SK-N-SH (cell line): ENCODE measurements at regions not wholly inside any gene's neighbourhood (a gene's known extent, or its start where the extent isn't known, plus 50 kb on each side); places are given as distances from the start of the nearest gene placed in this dataset.

ENCODE experiments used
- CTCF ChIA-PET: fragments of 300-600, 350-600 bp; formaldehyde crosslinking; extraction: SDS; loops from one replicate; lab custom pipeline; 2021; lab: Yijun Ruan, JAX
- POLR2A ChIA-PET: fragments of 350-600 bp; sonication (Branson Sonifier 250); formaldehyde crosslinking; extraction: SDS; loops from one replicate; lab custom pipeline; 2020; ENCODE audit warnings: antibody characterized with exemption, inconsistent platforms; lab: Yijun Ruan, JAX
- DNase-seq: peaks from one replicate; pipeline ENCODE4 v3.0.0; 2012
- H2AFZ ChIP-seq: fragments of 200-600 bp; sonication (generic); 2 replicates; pipeline ENCODE4 v1.8.1; 2016; ENCODE audit warnings: antibody characterized with exemption, mild to moderate bottlenecking, low read depth
- H3F3A ChIP-seq: fragments of 200-600 bp; sonication (generic); replicated peaks from 2 replicates; pipeline ENCODE3; 2016; ENCODE audit warnings: antibody characterized with exemption, mild to moderate bottlenecking; ENCODE audit not compliant: insufficient read depth
- H3K27ac ChIP-seq, 2 experiments: fragments of 200-500 bp in 1 of 2; fragments of 200-600 bp in 1 of 2; sonication (Bioruptor generic) in 1 of 2; sonication (generic), shearing (Covaris generic) in 1 of 2; 2 replicates each; pipeline versions ENCODE4 v1.5.1 to v1.6.1; 2014 to 2016; ENCODE audit warnings: low read depth in 2 of 2, inconsistent platforms in 1 of 2, low read length in 1 of 2, mild to moderate bottlenecking in 1 of 2, mixed read lengths in 1 of 2
- H3K27me3 ChIP-seq: fragments of 200-600 bp; sonication (generic), shearing (Covaris generic); 2 replicates; pipeline ENCODE4 v1.6.1; 2016; ENCODE audit warnings: mixed run types; ENCODE audit not compliant: insufficient read depth
- H3K36me3 ChIP-seq, 2 experiments: fragments of 200-500 bp in 1 of 2; fragments of 200-600 bp in 1 of 2; sonication (Bioruptor generic) in 1 of 2; sonication (generic) in 1 of 2; replicated peaks in 1 of 2; 2 replicates each; pipeline versions ENCODE3 to v1.5.1; 2014 to 2016; ENCODE audit warnings: low read length in 1 of 2, mild to moderate bottlenecking in 1 of 2; ENCODE audit not compliant: insufficient read depth in 2 of 2, control insufficient read depth in 1 of 2
- H3K4me1 ChIP-seq, 2 experiments: fragments of 200-500 bp in 1 of 2; fragments of 200-600 bp in 1 of 2; sonication (Bioruptor generic) in 1 of 2; sonication (generic), shearing (Covaris generic) in 1 of 2; 2 replicates each; pipeline versions ENCODE4 v1.5.1 to v1.6.1; 2014 to 2016; ENCODE audit warnings: low read depth in 1 of 2, low read length in 1 of 2, mixed run types in 1 of 2; ENCODE audit not compliant: insufficient read depth in 2 of 2, control insufficient read depth in 1 of 2
- H3K4me2 ChIP-seq: fragments of 200-600 bp; sonication (generic), shearing (Covaris generic); 2 replicates; pipeline ENCODE4 v1.6.1; 2017; ENCODE audit warnings: mixed run types
- H3K4me3 ChIP-seq, 2 experiments: fragments of 200-500 bp in 1 of 2; fragments of 200-600 bp in 1 of 2; sonication (Bioruptor generic) in 1 of 2; sonication (generic), shearing (Covaris generic) in 1 of 2; 2 replicates each; pipeline versions ENCODE4 v1.5.1 to v1.8.1; 2014 to 2016; ENCODE audit warnings: low read depth in 2 of 2, inconsistent platforms in 1 of 2, low read length in 1 of 2, mild to moderate bottlenecking in 1 of 2, mixed read lengths in 1 of 2, moderate library complexity in 1 of 2
- H3K79me2 ChIP-seq: fragments of 200-600 bp; sonication (generic); 2 replicates; pipeline ENCODE4 v1.8.1; 2017; ENCODE audit warnings: mild to moderate bottlenecking; ENCODE audit not compliant: insufficient read depth
- H3K9ac ChIP-seq: fragments of 200-600 bp; sonication (generic); 2 replicates; pipeline ENCODE4 v1.6.1; 2017; ENCODE audit warnings: mixed run types
- H3K9me2 ChIP-seq: fragments of 200-600 bp; sonication (generic); 2 replicates; pipeline ENCODE4 v1.6.1; 2017; ENCODE audit warnings: mixed run types
- H3K9me3 ChIP-seq: fragments of 200-600 bp; sonication (generic); 2 replicates; pipeline ENCODE4 v1.6.1; 2017; ENCODE audit warnings: mixed run types, mild to moderate bottlenecking, moderate library complexity
- H4K20me1 ChIP-seq: fragments of 200-600 bp; sonication (generic); 2 replicates; pipeline ENCODE4 v1.6.1; 2017; ENCODE audit warnings: mild to moderate bottlenecking, mixed run types; ENCODE audit not compliant: insufficient read depth
- CHD2 ChIP-seq: fragments of 150-350 bp; IDR thresholded peaks from 2 replicates; pipeline ENCODE4 v1.6.1; 2018; ENCODE audit warnings: low read length; ENCODE audit not compliant: partially characterized antibody
- CTCF ChIP-seq: fragments of 200-600 bp; sonication (generic); IDR thresholded peaks from 2 replicates; pipeline ENCODE4 v1.6.1; 2017; ENCODE audit warnings: antibody characterized with exemption, mild to moderate bottlenecking, moderate library complexity
- ELF1 ChIP-seq: IDR thresholded peaks from 2 replicates; pipeline ENCODE4 v1.4.0; 2012
- EP300 ChIP-seq, 2 experiments: IDR thresholded peaks; 2 replicates each; pipeline versions ENCODE4 v1.4.0 to v1.6.1; 2012; ENCODE audit warnings: borderline replicate concordance in 1 of 2, low read depth in 1 of 2, low read length in 1 of 2
- EZH2phosphoT487 ChIP-seq: fragments of 200-600 bp; sonication (generic); IDR thresholded peaks from 2 replicates; pipeline ENCODE4 v1.6.1; 2017; ENCODE audit warnings: low read depth, mixed run types, mild to moderate bottlenecking, antibody characterized with exemption, moderate library complexity, borderline replicate concordance
- FOSL2 ChIP-seq: IDR thresholded peaks from 2 replicates; pipeline ENCODE4 v1.4.0; 2012; ENCODE audit warnings: low read depth, mild to moderate bottlenecking, moderate library complexity, borderline replicate concordance
- FOXM1 ChIP-seq: IDR thresholded peaks from 2 replicates; pipeline ENCODE4 v1.4.0; 2012; ENCODE audit warnings: low read depth, mild to moderate bottlenecking
- GABPA ChIP-seq: IDR thresholded peaks from 2 replicates; pipeline ENCODE4 v1.4.0; 2012; ENCODE audit warnings: low read depth, mild to moderate bottlenecking
- IRF3 ChIP-seq: fragments of 150-350 bp; IDR thresholded peaks from 2 replicates; pipeline ENCODE4 v1.6.1; 2016; ENCODE audit warnings: mild to moderate bottlenecking, low read depth, low read length
- JUND ChIP-seq: IDR thresholded peaks from 2 replicates; pipeline ENCODE4 v1.4.0; 2012
- MAX ChIP-seq: IDR thresholded peaks from 2 replicates; pipeline ENCODE4 v1.4.0; 2012; ENCODE audit warnings: low read depth
- MEF2A ChIP-seq: IDR thresholded peaks from 2 replicates; pipeline ENCODE4 v1.4.0; 2012; ENCODE audit warnings: low read depth, borderline replicate concordance
- NFIC ChIP-seq: IDR thresholded peaks from 2 replicates; pipeline ENCODE4 v1.4.0; 2012; ENCODE audit warnings: borderline replicate concordance
- NRF1 ChIP-seq: IDR thresholded peaks from 2 replicates; pipeline ENCODE4 v1.6.1; 2012; ENCODE audit warnings: low read depth, mild to moderate bottlenecking, low read length
- PBX3 ChIP-seq: IDR thresholded peaks from 2 replicates; pipeline ENCODE4; 2012
- POLR2AphosphoS5 ChIP-seq: IDR thresholded peaks from 2 replicates; pipeline ENCODE4 v1.6.1; 2012; ENCODE audit warnings: low read depth, low read length
- RAD21 ChIP-seq: IDR thresholded peaks from 2 replicates; pipeline ENCODE4 v1.6.1; 2012; ENCODE audit warnings: mild to moderate bottlenecking, low read length
- RFX5 ChIP-seq: IDR thresholded peaks from 2 replicates; pipeline ENCODE4 v1.6.1; 2012; ENCODE audit warnings: mild to moderate bottlenecking, improper control_type of control experiment, low read length
- RXRA ChIP-seq: IDR thresholded peaks from 2 replicates; pipeline ENCODE4 v1.4.0; 2012; ENCODE audit warnings: low read depth, mild to moderate bottlenecking, borderline replicate concordance
- SIN3A ChIP-seq: IDR thresholded peaks from 2 replicates; pipeline ENCODE4 v1.6.1; 2012; ENCODE audit warnings: low read depth, mild to moderate bottlenecking, low read length, moderate library complexity, borderline replicate concordance
- SMC3 ChIP-seq: IDR thresholded peaks from 2 replicates; pipeline ENCODE4 v1.6.1; 2012; ENCODE audit warnings: low read depth, low read length, improper control_type of control experiment
- TAF1 ChIP-seq: IDR thresholded peaks from 2 replicates; pipeline ENCODE4 v1.6.1; 2012; ENCODE audit warnings: low read depth, mild to moderate bottlenecking, low read length, moderate library complexity, borderline replicate concordance
- TCF12 ChIP-seq: IDR thresholded peaks from 2 replicates; pipeline ENCODE4 v1.4.0; 2012
- TEAD4 ChIP-seq: IDR thresholded peaks from 2 replicates; pipeline ENCODE4 v1.4.0; 2012; ENCODE audit warnings: mild to moderate bottlenecking, borderline replicate concordance; ENCODE audit not compliant: insufficient read depth
- YY1 ChIP-seq: IDR thresholded peaks from 2 replicates; pipeline ENCODE4 v1.4.0; 2012; ENCODE audit warnings: low read depth, mild to moderate bottlenecking
- WGBS: methylation state at CpG from one replicate; pipeline ENCODE4 v1.1.6; 2017; ENCODE audit warnings: low lambda C conversion rate; 5-methylcytosine and 5-hydroxymethylcytosine counted together

- ChIA-PET POLR2A (no interaction called here), CTCF (no interaction called here)
- Histone ChIP-seq H3K4me3 (no peak overlapping the region), H4K20me1 (no peaks in the 10 kb centered on the region), H3K4me2 (no peak overlapping the region), H3F3A (no peaks in the 10 kb centered on the region), H3K79me2 (no peaks in the 10 kb centered on the region), H3K27ac (no peak overlapping the region), H3K9me2 (0 out of 2 replicates have a peak, but pooled peaks cover 2% of the 10 kb centered on the region), H3K9ac (no peak overlapping the region), H3K27me3 (no peaks in the 10 kb centered on the region), H3K36me3 (no peaks in the 10 kb centered on the region), H3K4me1 (no peaks in the 10 kb centered on the region), H3K9me3 (peaks cover 10% of the 10 kb centered on the region; the same call in 1 of the 2 replicates), H2AFZ (no peak overlapping the region)
- DNase-seq, result no peak
- 5% methylated on average over 1 of the region's 1 CpG for WGBS
- no peak for TF ChIP-seq RAD21
- no peak for TF ChIP-seq TCF12
- TF ChIP-seq EZH2phosphoT487, result no peak
- TF ChIP-seq FOSL2, result no peak
- TF ChIP-seq RFX5, result no peak
- TF ChIP-seq FOXM1, result no peak
- no peak for TF ChIP-seq TEAD4
- TF ChIP-seq IRF3, result no peak
- TF ChIP-seq GABPA, result no peak
- no peak for TF ChIP-seq MAX
- no peak for TF ChIP-seq MEF2A
- TF ChIP-seq CTCF, result no peak
- TF ChIP-seq POLR2AphosphoS5, result no peak
- TF ChIP-seq SMC3, result no peak
- TF ChIP-seq ELF1, result no peak
- TF ChIP-seq CHD2, result no peak
- no peak for TF ChIP-seq RXRA
Measured at GRCh38 chr2:77797088-77797487, 274.9 kb upstream of the LRRTM4 start.

GRCh38 chr2:77800410-77800809, 278.2 kb upstream of the LRRTM4 start:
- H3K27ac ChIP-seq, result peak overlapping the region in 1 of 2 experiments; percentile 47; a peak in 1 of 4 replicates
- no peak overlapping the region for H3K4me2 ChIP-seq
- peak; percentile 9 for DNase-seq
- H3K9me2 ChIP-seq, result 0 out of 2 replicates have a peak, but pooled peaks cover 2% of the 10 kb centered on the region
- ChIA-PET CTCF (interaction anchor here (0.9 kb wide), 1 partner anchor 9 kb away, joined by 3 read pairs; no protein-coding TSS in a partner anchor), POLR2A (no interaction called here)
- peaks cover 10% of the 10 kb centered on the region; the same call in 1 of the 2 replicates for H3K9me3 ChIP-seq
- H2AFZ ChIP-seq, result no peak overlapping the region
- H3K27me3 ChIP-seq, result no peaks in the 10 kb centered on the region
- H4K20me1 ChIP-seq, result no peaks in the 10 kb centered on the region
- H3F3A ChIP-seq, result no peaks in the 10 kb centered on the region
- no peak overlapping the region for H3K9ac ChIP-seq
- no peak overlapping the region for H3K4me3 ChIP-seq
- H3K79me2 ChIP-seq, result no peaks in the 10 kb centered on the region
- H3K4me1 ChIP-seq, result no peaks in the 10 kb centered on the region
- H3K36me3 ChIP-seq, result no peaks in the 10 kb centered on the region
- TF ChIP-seq GABPA (no peak), EZH2phosphoT487 (no peak), NRF1 (no peak), RAD21 (no peak), EP300 (IDR thresholded peaks at IDR 0.05; ENCODE audit: borderline replicate concordance in 1 of 2, low read depth in 1 of 2, low read length in 1 of 2) (peak in 1 of 2 experiments; percentile 63; a peak in 1 of 4 replicates), IRF3 (no peak), PBX3 (no peak), NFIC (no peak), RFX5 (no peak), YY1 (no peak), CHD2 (peak; percentile 22), FOXM1 (no peak), TAF1 (no peak), SIN3A (no peak), ELF1 (no peak), MAX (no peak), JUND (no peak)
